Activated CD8-positive, alpha-beta T cell treated with anti-CD3 and anti-CD28 coated beads, Interleukin-2, amount 10 ng/mL, durations not matched to agents 7 days and 5 days (primary cell): ENCODE measurements at regions not wholly inside any gene's neighbourhood (a gene's known extent, or its start where the extent isn't known, plus 50 kb on each side); places are given as distances from the start of the nearest gene placed in this dataset.

ENCODE experiments used
- ATAC-seq: fragments of 150-1000 bp; cut with Tn5 transposase; one replicate; pipeline ENCODE4 v1.10.0; 2021; ENCODE audit warnings: moderate library complexity
- CTCF ChIA-PET: fragments of 350-600 bp; sonication (Branson Sonifier 250); formaldehyde crosslinking; loops from one replicate; lab custom pipeline; 2021; ENCODE audit warnings: antibody characterized with exemption; lab: Charles Lee
- POLR2A ChIA-PET: fragments of 350-600 bp; sonication (Branson Sonifier 250); formaldehyde crosslinking; loops from one replicate; lab custom pipeline; 2021; ENCODE audit warnings: antibody characterized with exemption; lab: Charles Lee
- DNase-seq: peaks from one replicate; pipeline ENCODE4 v3.0.0-alpha.2; 2020
- H3K27ac Mint-ChIP-seq: one replicate; pipeline ENCODE4 v1.8.0; 2021; ENCODE audit warnings: mild to moderate bottlenecking, mixed read lengths
- H3K27me3 Mint-ChIP-seq: one replicate; pipeline ENCODE4 v1.8.0; 2021; ENCODE audit warnings: low read depth, mixed read lengths
- H3K36me3 Mint-ChIP-seq: one replicate; pipeline ENCODE4 v1.8.0; 2021; ENCODE audit warnings: low read depth, mixed read lengths
- H3K4me1 Mint-ChIP-seq: one replicate; pipeline ENCODE4 v1.8.0; 2021; ENCODE audit warnings: low read depth, mixed read lengths
- H3K4me3 Mint-ChIP-seq: one replicate; pipeline ENCODE4 v1.8.0; 2021; ENCODE audit warnings: mild to moderate bottlenecking, mixed read lengths
- H3K9me3 Mint-ChIP-seq: one replicate; pipeline ENCODE4 v1.8.0; 2022; ENCODE audit warnings: mixed read lengths; ENCODE audit not compliant: insufficient read depth

GRCh38 chr6:164296411-164296810, 881.9 kb downstream of the QKI start:
- DNase-seq, result no peak
- CTCF ChIA-PET, result no interaction called here
- no peaks in the 10 kb centered on the region for H3K4me1 Mint-ChIP-seq

GRCh38 chr6:164294047-164294784, 879.7 kb downstream of the QKI start:
- no peak for DNase-seq
- Mint-ChIP-seq H3K4me3 (no peak overlapping the region), H3K4me1 (no peaks in the 10 kb centered on the region), H3K27ac (no peak overlapping the region), H3K27me3 (no peaks in the 10 kb centered on the region), H3K36me3 (no peaks in the 10 kb centered on the region), H3K9me3 (peaks cover 6% of the 10 kb centered on the region)
- CTCF ChIA-PET, result no interaction called here
- ATAC-seq, result no peak
- POLR2A ChIA-PET, result no interaction called here

More at GRCh38 chr6:164296411-164296810, 881.9 kb downstream of the QKI start:
- peaks cover 6% of the 10 kb centered on the region for H3K9me3 Mint-ChIP-seq
- no peaks in the 10 kb centered on the region for H3K27me3 Mint-ChIP-seq
- POLR2A ChIA-PET, result no interaction called here
- no peak for ATAC-seq
- H3K36me3 Mint-ChIP-seq, result no peaks in the 10 kb centered on the region
- no peak overlapping the region for H3K4me3 Mint-ChIP-seq
- no peak overlapping the region for H3K27ac Mint-ChIP-seq

- H3K27ac Mint-ChIP-seq, result no peak overlapping the region
- H3K4me3 Mint-ChIP-seq, result no peak overlapping the region
- CTCF ChIA-PET, result no interaction called here
- DNase-seq (no peak), ATAC-seq (no peak)
- H3K4me1 Mint-ChIP-seq, result no peaks in the 10 kb centered on the region
- no peaks in the 10 kb centered on the region for H3K36me3 Mint-ChIP-seq
- POLR2A ChIA-PET, result no interaction called here
- no peaks in the 10 kb centered on the region for H3K27me3 Mint-ChIP-seq
- H3K9me3 Mint-ChIP-seq, result peaks cover 6% of the 10 kb centered on the region
Observed at GRCh38 chr6:164291224-164291623, 876.7 kb downstream of the QKI start.

- DNase-seq, result no peak
- POLR2A ChIA-PET, result no interaction called here
- ATAC-seq, result no peak
- Mint-ChIP-seq H3K4me3 (no peak overlapping the region), H3K27me3 (no peaks in the 10 kb centered on the region), H3K9me3 (peaks cover 6% of the 10 kb centered on the region), H3K27ac (no peak overlapping the region), H3K4me1 (no peaks in the 10 kb centered on the region), H3K36me3 (no peaks in the 10 kb centered on the region)
- CTCF ChIA-PET, result no interaction called here
Observed at GRCh38 chr6:164290101-164290500, 875.6 kb downstream of the QKI start.

GRCh38 chr6:164286011-164286410, 871.5 kb downstream of the QKI start:
- no peaks in the 10 kb centered on the region for H3K36me3 Mint-ChIP-seq
- ChIA-PET POLR2A (no interaction called here), CTCF (no interaction called here)
- ATAC-seq, result no peak
- no peak for DNase-seq
- no peaks in the 10 kb centered on the region for H3K4me1 Mint-ChIP-seq
- no peaks in the 10 kb centered on the region for H3K27me3 Mint-ChIP-seq
- no peak overlapping the region for H3K27ac Mint-ChIP-seq
- H3K9me3 Mint-ChIP-seq, result no peaks in the 10 kb centered on the region
- H3K4me3 Mint-ChIP-seq, result no peak overlapping the region

GRCh38 chr6:164283574-164283973, 869.1 kb downstream of the QKI start:
- H3K27me3 Mint-ChIP-seq, result no peaks in the 10 kb centered on the region
- ChIA-PET POLR2A (no interaction called here), CTCF (no interaction called here)
- no peak for ATAC-seq
- peaks cover 3% of the 10 kb centered on the region for H3K9me3 Mint-ChIP-seq
- no peak overlapping the region for H3K27ac Mint-ChIP-seq
- no peak for DNase-seq
- H3K4me1 Mint-ChIP-seq, result no peaks in the 10 kb centered on the region
- no peaks in the 10 kb centered on the region for H3K36me3 Mint-ChIP-seq
- no peak overlapping the region for H3K4me3 Mint-ChIP-seq

GRCh38 chr6:164276211-164276610, 861.7 kb downstream of the QKI start:
- CTCF ChIA-PET, result no interaction called here
- H3K4me3 Mint-ChIP-seq, result no peak overlapping the region
- peaks cover 17% of the 10 kb centered on the region for H3K9me3 Mint-ChIP-seq
- POLR2A ChIA-PET, result no interaction called here
- no peak overlapping the region for H3K27ac Mint-ChIP-seq
- H3K36me3 Mint-ChIP-seq, result no peaks in the 10 kb centered on the region
- H3K4me1 Mint-ChIP-seq, result no peaks in the 10 kb centered on the region
- no peaks in the 10 kb centered on the region for H3K27me3 Mint-ChIP-seq
- ATAC-seq (no peak), DNase-seq (no peak)

- H3K36me3 Mint-ChIP-seq, result no peaks in the 10 kb centered on the region
- H3K4me3 Mint-ChIP-seq, result no peak overlapping the region
- ATAC-seq, result no peak
- peaks cover 17% of the 10 kb centered on the region for H3K9me3 Mint-ChIP-seq
- H3K4me1 Mint-ChIP-seq, result no peaks in the 10 kb centered on the region
- H3K27me3 Mint-ChIP-seq, result no peaks in the 10 kb centered on the region
- ChIA-PET CTCF (no interaction called here), POLR2A (no interaction called here)
- no peak overlapping the region for H3K27ac Mint-ChIP-seq
- no peak for DNase-seq
Observed at GRCh38 chr6:164275773-164276172, 861.3 kb downstream of the QKI start.

GRCh38 chr6:164274493-164274892, 860.0 kb downstream of the QKI start:
- no peak overlapping the region for H3K4me3 Mint-ChIP-seq
- no peaks in the 10 kb centered on the region for H3K36me3 Mint-ChIP-seq
- no peaks in the 10 kb centered on the region for H3K27me3 Mint-ChIP-seq
- no peak overlapping the region for H3K27ac Mint-ChIP-seq
- CTCF ChIA-PET, result no interaction called here
- ATAC-seq (no peak), DNase-seq (no peak)
- H3K4me1 Mint-ChIP-seq, result no peaks in the 10 kb centered on the region
- H3K9me3 Mint-ChIP-seq, result peaks cover 14% of the 10 kb centered on the region
- POLR2A ChIA-PET, result interaction anchor here (0.5 kb wide), 1 partner anchor 817 kb away, joined by 3 read pairs; no protein-coding TSS in a partner anchor

- H3K27ac Mint-ChIP-seq, result no peak overlapping the region
- DNase-seq (no peak), ATAC-seq (no peak)
- H3K4me3 Mint-ChIP-seq, result no peak overlapping the region
- no peaks in the 10 kb centered on the region for H3K36me3 Mint-ChIP-seq
- peaks cover 14% of the 10 kb centered on the region for H3K9me3 Mint-ChIP-seq
- CTCF ChIA-PET, result no interaction called here
- no peaks in the 10 kb centered on the region for H3K27me3 Mint-ChIP-seq
- no peaks in the 10 kb centered on the region for H3K4me1 Mint-ChIP-seq
- POLR2A ChIA-PET, result no interaction called here
Observed at GRCh38 chr6:164273491-164273890, 859.0 kb downstream of the QKI start.

- Mint-ChIP-seq H3K27ac (no peak overlapping the region), H3K27me3 (no peaks in the 10 kb centered on the region), H3K9me3 (no peaks in the 10 kb centered on the region), H3K4me1 (no peaks in the 10 kb centered on the region), H3K36me3 (no peaks in the 10 kb centered on the region), H3K4me3 (no peak overlapping the region)
- no peak for DNase-seq
- ChIA-PET CTCF (no interaction called here), POLR2A (no interaction called here)
- ATAC-seq, result no peak
Observed at GRCh38 chr6:164266851-164267250, 852.3 kb downstream of the QKI start.

GRCh38 chr6:164262348-164262747, 847.8 kb downstream of the QKI start:
- Mint-ChIP-seq H3K27me3 (no peaks in the 10 kb centered on the region), H3K4me3 (no peak overlapping the region), H3K9me3 (peaks cover 3% of the 10 kb centered on the region), H3K4me1 (no peaks in the 10 kb centered on the region), H3K27ac (no peak overlapping the region), H3K36me3 (no peaks in the 10 kb centered on the region)
- ChIA-PET POLR2A (no interaction called here), CTCF (no interaction called here)
- ATAC-seq (no peak), DNase-seq (no peak)

- ChIA-PET POLR2A (no interaction called here), CTCF (no interaction called here)
- peaks cover 3% of the 10 kb centered on the region for H3K9me3 Mint-ChIP-seq
Observed at GRCh38 chr6:164258421-164258820, 843.9 kb downstream of the QKI start.

More at GRCh38 chr6:164258421-164258820, 843.9 kb downstream of the QKI start:
- no peaks in the 10 kb centered on the region for H3K27me3 Mint-ChIP-seq
- no peak for ATAC-seq
- H3K36me3 Mint-ChIP-seq, result no peaks in the 10 kb centered on the region
- no peak for DNase-seq
- H3K27ac Mint-ChIP-seq, result no peak overlapping the region
- H3K4me3 Mint-ChIP-seq, result no peak overlapping the region
- no peaks in the 10 kb centered on the region for H3K4me1 Mint-ChIP-seq
